ENCODE measurements at regions not wholly inside any gene's neighbourhood (a gene's known extent, or its start where the extent isn't known, plus 50 kb on each side); places are given as distances from the start of the nearest gene placed in this dataset.
A peak's percentile ranks its signal among the peaks of the same experiment; 100 is the strongest.

DNA sequence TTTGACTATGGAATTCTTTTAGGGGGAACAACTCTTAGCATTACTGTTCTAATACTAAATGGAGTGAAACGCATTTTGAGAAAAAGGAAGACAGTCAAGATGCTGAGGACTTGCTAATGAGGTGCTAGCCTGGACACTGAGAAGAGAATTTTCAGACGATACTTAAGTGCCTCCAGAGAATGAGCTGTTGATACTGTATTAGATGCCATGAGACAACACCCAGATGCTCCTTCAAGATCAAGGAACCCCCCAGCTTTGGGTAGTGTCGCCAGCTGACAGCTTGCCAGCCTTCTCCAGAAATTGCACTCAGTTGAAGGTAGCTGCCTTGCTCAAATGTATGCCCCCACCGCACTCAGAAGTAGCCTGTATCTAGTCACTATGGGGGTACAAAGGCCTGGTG is 52.5 kb upstream of the SLC36A4 start:
- TF ChIP-seq, protein P1, sequence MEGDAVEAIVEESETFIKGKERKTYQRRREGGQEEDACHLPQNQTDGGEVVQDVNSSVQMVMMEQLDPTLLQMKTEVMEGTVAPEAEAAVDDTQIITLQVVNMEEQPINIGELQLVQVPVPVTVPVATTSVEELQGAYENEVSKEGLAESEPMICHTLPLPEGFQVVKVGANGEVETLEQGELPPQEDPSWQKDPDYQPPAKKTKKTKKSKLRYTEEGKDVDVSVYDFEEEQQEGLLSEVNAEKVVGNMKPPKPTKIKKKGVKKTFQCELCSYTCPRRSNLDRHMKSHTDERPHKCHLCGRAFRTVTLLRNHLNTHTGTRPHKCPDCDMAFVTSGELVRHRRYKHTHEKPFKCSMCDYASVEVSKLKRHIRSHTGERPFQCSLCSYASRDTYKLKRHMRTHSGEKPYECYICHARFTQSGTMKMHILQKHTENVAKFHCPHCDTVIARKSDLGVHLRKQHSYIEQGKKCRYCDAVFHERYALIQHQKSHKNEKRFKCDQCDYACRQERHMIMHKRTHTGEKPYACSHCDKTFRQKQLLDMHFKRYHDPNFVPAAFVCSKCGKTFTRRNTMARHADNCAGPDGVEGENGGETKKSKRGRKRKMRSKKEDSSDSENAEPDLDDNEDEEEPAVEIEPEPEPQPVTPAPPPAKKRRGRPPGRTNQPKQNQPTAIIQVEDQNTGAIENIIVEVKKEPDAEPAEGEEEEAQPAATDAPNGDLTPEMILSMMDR (optimal IDR thresholded peaks at IDR 0.05 in 1 of 3, IDR thresholded peaks at IDR 0.05 in 1 of 3, conservative IDR thresholded peaks at IDR 0.05 in 1 of 3; ENCODE audit: extremely low read depth in 1 of 3, insufficient read depth in 2 of 3, low read length in 3 of 3): no peak
- TF ChIP-seq EZH2 (IDR thresholded peaks at IDR 0.05; ENCODE audit: low read length): no peak
- Histone ChIP-seq H3K9ac (ENCODE audit: control insufficient read depth, extremely low read depth, insufficient read depth, low read length) (no peak overlapping the region), H3K4me3 (ENCODE audit: control insufficient read depth in 2 of 3, extremely low read depth in 1 of 3, insufficient read depth in 2 of 3, low read depth in 1 of 3, low read length in 3 of 3) (no peak overlapping the region), H4K20me1 (ENCODE audit: control insufficient read depth, extremely low read depth, insufficient read depth, low read length) (no peaks in the 10 kb centered on the region), H3K27me3 (ENCODE audit: control insufficient read depth, extremely low read depth, insufficient read depth, low read length) (no peaks in the 10 kb centered on the region), H3K9me1 (ENCODE audit: control insufficient read depth, extremely low read depth, insufficient read depth, low read length) (no peaks in the 10 kb centered on the region), H3K79me2 (ENCODE audit: control insufficient read depth, insufficient read depth, low read length) (no peaks in the 10 kb centered on the region), H3K36me3 (ENCODE audit: control insufficient read depth in 2 of 2, extremely low read depth in 1 of 2, insufficient read depth in 2 of 2, low read length in 2 of 2) (no peaks in the 10 kb centered on the region), H3K4me2 (ENCODE audit: control insufficient read depth, extremely low read depth, insufficient read depth, low read depth, low read length) (no peak overlapping the region), H2AFZ (ENCODE audit: control insufficient read depth, low read length) (no peak overlapping the region), H3K9me3 (ENCODE audit: control insufficient read depth, low read depth, low read length) (no peaks in the 10 kb centered on the region), H3K4me1 (ENCODE audit: control insufficient read depth, extremely low read depth, insufficient read depth, low read length) (no peaks in the 10 kb centered on the region), H3K27ac (ENCODE audit: control insufficient read depth, insufficient read depth, low read length) (no peak overlapping the region)
- dilution Hi-C loops (cut with MboI; ENCODE audit: extremely low pct_ligation_motif_present, low sequenced_read_pairs): no loop called here
- DNase-seq (ENCODE audit: low read depth, low spot score) (no peak), FAIRE-seq (no peak)

DNA sequence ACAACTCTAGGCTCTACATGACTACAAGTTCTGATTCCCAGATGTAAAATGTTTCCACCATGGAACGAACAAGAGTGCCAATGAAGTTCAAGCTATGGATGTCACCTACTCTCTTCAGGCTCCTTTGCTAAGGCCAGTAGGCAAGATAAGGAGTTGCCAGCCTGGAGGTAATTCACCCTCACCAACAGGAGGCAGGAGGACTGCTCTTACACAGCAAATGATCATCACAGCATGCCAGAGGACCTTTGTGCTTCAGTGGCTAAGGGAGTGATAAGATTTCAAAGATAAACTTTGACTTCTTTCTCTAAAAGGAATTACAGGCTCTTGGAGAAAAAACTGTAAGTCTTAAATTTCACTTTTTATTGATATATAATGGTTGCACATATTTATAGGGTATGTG is 54.1 kb upstream of the SLC36A4 start:
- no peaks in the 10 kb centered on the region for H3K4me1 ChIP-seq (ENCODE audit: control insufficient read depth, extremely low read depth, insufficient read depth, low read length)

More for the DNA sequence above, 54.1 kb upstream of the SLC36A4 start:
- Histone ChIP-seq H3K27me3 (ENCODE audit: control insufficient read depth, extremely low read depth, insufficient read depth, low read length) (no peaks in the 10 kb centered on the region), H3K9me3 (ENCODE audit: control insufficient read depth, low read depth, low read length) (no peaks in the 10 kb centered on the region), H3K36me3 (ENCODE audit: control insufficient read depth in 2 of 2, extremely low read depth in 1 of 2, insufficient read depth in 2 of 2, low read length in 2 of 2) (no peaks in the 10 kb centered on the region), H3K4me2 (ENCODE audit: control insufficient read depth, extremely low read depth, insufficient read depth, low read depth, low read length) (no peak overlapping the region), H3K79me2 (ENCODE audit: control insufficient read depth, insufficient read depth, low read length) (no peaks in the 10 kb centered on the region), H3K9me1 (ENCODE audit: control insufficient read depth, extremely low read depth, insufficient read depth, low read length) (no peaks in the 10 kb centered on the region), H4K20me1 (ENCODE audit: control insufficient read depth, extremely low read depth, insufficient read depth, low read length) (no peaks in the 10 kb centered on the region), H2AFZ (ENCODE audit: control insufficient read depth, low read length) (no peak overlapping the region), H3K27ac (ENCODE audit: control insufficient read depth, insufficient read depth, low read length) (no peak overlapping the region), H3K4me3 (ENCODE audit: control insufficient read depth in 2 of 3, extremely low read depth in 1 of 3, insufficient read depth in 2 of 3, low read depth in 1 of 3, low read length in 3 of 3) (no peak overlapping the region), H3K9ac (ENCODE audit: control insufficient read depth, extremely low read depth, insufficient read depth, low read length) (no peak overlapping the region)
- DNase-seq (ENCODE audit: low read depth, low spot score): no peak
- dilution Hi-C loops (cut with MboI; ENCODE audit: extremely low pct_ligation_motif_present, low sequenced_read_pairs): no loop called here
- TF ChIP-seq EZH2 (IDR thresholded peaks at IDR 0.05; ENCODE audit: low read length): no peak
- TF ChIP-seq, protein P1 (optimal IDR thresholded peaks at IDR 0.05 in 1 of 3, IDR thresholded peaks at IDR 0.05 in 1 of 3, conservative IDR thresholded peaks at IDR 0.05 in 1 of 3; ENCODE audit: extremely low read depth in 1 of 3, insufficient read depth in 2 of 3, low read length in 3 of 3): peak in 1 of 3 experiments; percentile 14
- no peak for FAIRE-seq
